Mucosa of descending colon (tissue), 3 donors: ENCODE measurements at regions not wholly inside any gene's neighbourhood (a gene's known extent, or its start where the extent isn't known, plus 50 kb on each side); places are given as distances from the start of the nearest gene placed in this dataset.

Source experiments
- ATAC-seq: fragments of 200-7000 bp; cut with Tn5 transposase; one replicate; pipeline ENCODE4 v1.9.1; 2020; ENCODE audit warnings: mild to moderate bottlenecking, moderate library complexity
- DNase-seq, 3 donors: peaks; one replicate each; pipeline ENCODE4 v3.0.0-alpha.2; 2020
- H3K36me3 ChIP-seq: fragments of 200-600 bp; one replicate; pipeline ENCODE4 v1.8.0; 2021; ENCODE audit warnings: low read depth, mild to moderate bottlenecking
- H3K4me1 ChIP-seq: fragments of 200-600 bp; one replicate; pipeline ENCODE4 v1.8.0; 2021; ENCODE audit warnings: low read depth, mild to moderate bottlenecking
- H3K4me3 ChIP-seq: fragments of 200-600 bp; one replicate; pipeline ENCODE4 v1.8.0; 2021; ENCODE audit warnings: mild to moderate bottlenecking
- H3K9me3 ChIP-seq: fragments of 200-600 bp; one replicate; pipeline ENCODE4 v1.8.0; 2021; ENCODE audit warnings: mild to moderate bottlenecking
- CTCF ChIP-seq: fragments of 200-600 bp; IDR thresholded peaks from one replicate; pipeline ENCODE4 v1.8.0; 2022; ENCODE audit warnings: antibody characterized with exemption, mild to moderate bottlenecking
- intact Hi-C, 2 donors: fragments of 100-400 bp; cut with DNase I in 1 of 2; cut with micrococcal nuclease in 1 of 2; formaldehyde crosslinking; loops; one replicate each; pipeline versions ENCODE4 v1.11.0 to v1.11.1; 2022; cut with DNase I, micrococcal nuclease
- donor health status: DM: no; HTN: no; CAD: no; lungs with moderate emphysema.
- donor health status: DM: no; HTN: no; CAD: no.
- donor health status: DM: no; HTN: yes; CAD: no.

- H3K4me3 ChIP-seq, result no peak overlapping the region
- no peaks in the 10 kb centered on the region for H3K9me3 ChIP-seq
- no peak for TF ChIP-seq CTCF
- ATAC-seq, result no peak
- intact Hi-C loops, result no loop called here
- H3K36me3 ChIP-seq, result no peaks in the 10 kb centered on the region
- H3K4me1 ChIP-seq, result peaks cover 13% of the 10 kb centered on the region
- no peak for DNase-seq
Observed at GRCh38 chr10:78544423-78545090, 510.9 kb downstream of the RPS24 start.

- no peak for TF ChIP-seq CTCF
- no peak for ATAC-seq
- intact Hi-C loops, result no loop called here
- Histone ChIP-seq H3K4me3 (no peak overlapping the region), H3K9me3 (no peaks in the 10 kb centered on the region), H3K36me3 (no peaks in the 10 kb centered on the region), H3K4me1 (peaks cover 13% of the 10 kb centered on the region)
- no peak for DNase-seq
Observed at GRCh38 chr10:78545756-78546155, 512.1 kb downstream of the RPS24 start.

- no peak for TF ChIP-seq CTCF
- no peak for ATAC-seq
- intact Hi-C loops, result no loop called here
- Histone ChIP-seq H3K4me1 (peaks cover 3% of the 10 kb centered on the region), H3K36me3 (no peaks in the 10 kb centered on the region), H3K4me3 (no peak overlapping the region), H3K9me3 (no peaks in the 10 kb centered on the region)
- no peak for DNase-seq
Observed at GRCh38 chr10:78547397-78547796, 513.7 kb downstream of the RPS24 start.

GRCh38 chr10:78547905-78548304 lies 514.2 kb downstream of the RPS24 start:
- intact Hi-C loops, result no loop called here
- H3K4me3 ChIP-seq, result no peak overlapping the region
- no peak for DNase-seq
- no peaks in the 10 kb centered on the region for H3K4me1 ChIP-seq
- TF ChIP-seq CTCF, result no peak
- no peaks in the 10 kb centered on the region for H3K36me3 ChIP-seq
- no peaks in the 10 kb centered on the region for H3K9me3 ChIP-seq
- ATAC-seq, result no peak

DNA sequence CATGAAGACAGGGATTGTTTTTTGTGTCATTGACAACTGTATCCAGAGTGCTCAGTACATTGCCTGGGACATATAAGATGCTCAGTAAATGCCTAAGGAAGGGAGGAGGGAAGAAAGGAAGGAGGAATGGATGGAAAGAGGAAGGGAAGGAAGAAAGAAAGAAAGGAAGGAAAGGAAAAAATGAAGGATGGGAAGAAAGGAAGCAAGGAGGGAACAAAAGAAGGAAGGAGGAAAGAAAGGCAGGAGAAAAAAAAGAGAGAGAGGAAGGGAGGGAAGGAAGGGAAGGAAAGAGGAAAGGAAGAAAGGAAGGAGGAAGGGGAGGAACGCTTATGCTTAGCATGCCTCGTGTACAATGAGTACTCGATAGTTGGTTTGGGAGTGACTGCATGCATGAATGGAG lies 514.7 kb downstream of the RPS24 start:
- ATAC-seq, result no peak
- no peaks in the 10 kb centered on the region for H3K36me3 ChIP-seq
- no peak overlapping the region for H3K4me3 ChIP-seq
- no peaks in the 10 kb centered on the region for H3K9me3 ChIP-seq
- H3K4me1 ChIP-seq, result no peaks in the 10 kb centered on the region
- no peak for TF ChIP-seq CTCF
- intact Hi-C loops, result no loop called here
- DNase-seq, result no peak
